SW 1271 (cell line): ENCODE measurements at regions not wholly inside any gene's neighbourhood (a gene's known extent, or its start where the extent isn't known, plus 50 kb on each side); places are given as distances from the start of the nearest gene placed in this dataset.
"Not testable (repeated sequence)": the region's sequence is repeated elsewhere in the genome, so short reads cannot be mapped to it uniquely, and the experiment has no call there.

Experiments used
- DNase-seq, 2 experiments: peaks; one replicate each; lab custom pipeline; 2025; lab: John Stamatoyannopoulos, UW

DNA sequence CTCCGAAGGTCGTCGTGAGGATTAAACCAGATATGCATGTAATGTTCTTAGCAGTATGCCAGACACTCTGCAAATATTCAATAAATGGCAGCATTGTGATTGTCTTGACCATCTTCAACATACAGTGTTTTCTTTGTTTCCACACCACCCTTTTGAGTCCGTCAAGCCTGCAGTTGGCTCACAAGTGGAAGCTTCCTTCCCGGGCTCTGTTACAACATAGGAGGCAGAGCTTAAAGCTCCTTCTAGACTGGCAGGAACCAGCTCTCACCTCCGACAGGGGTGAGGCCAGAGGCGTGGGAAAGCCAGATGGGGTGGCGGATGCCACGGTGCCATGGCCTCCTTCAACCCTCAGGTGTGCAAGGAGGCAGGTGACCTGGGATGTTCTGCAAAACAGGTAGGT lies 138.3 kb downstream of the FOXL1 start:
- no peak for DNase-seq

DNA sequence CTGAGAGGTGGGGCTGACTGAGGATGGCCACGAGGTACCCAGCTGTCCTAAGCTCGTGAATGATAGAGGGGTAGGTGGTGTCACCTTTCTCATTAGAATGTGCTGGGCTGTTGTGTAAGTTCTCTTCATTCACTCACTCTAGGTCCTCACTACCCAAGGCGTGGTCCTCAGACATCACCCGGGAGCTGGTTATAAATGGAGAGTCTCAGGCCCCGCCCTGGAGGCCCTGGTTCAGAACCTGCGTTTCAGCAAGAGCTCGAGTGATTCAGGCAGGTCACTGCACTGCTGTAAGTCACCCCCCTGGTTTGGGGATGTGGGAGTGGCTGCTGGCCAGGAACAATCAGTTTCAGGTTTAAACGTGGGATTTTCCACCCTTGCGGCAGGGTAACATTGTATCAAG lies 139.8 kb downstream of the FOXL1 start:
- no peak for DNase-seq

DNA sequence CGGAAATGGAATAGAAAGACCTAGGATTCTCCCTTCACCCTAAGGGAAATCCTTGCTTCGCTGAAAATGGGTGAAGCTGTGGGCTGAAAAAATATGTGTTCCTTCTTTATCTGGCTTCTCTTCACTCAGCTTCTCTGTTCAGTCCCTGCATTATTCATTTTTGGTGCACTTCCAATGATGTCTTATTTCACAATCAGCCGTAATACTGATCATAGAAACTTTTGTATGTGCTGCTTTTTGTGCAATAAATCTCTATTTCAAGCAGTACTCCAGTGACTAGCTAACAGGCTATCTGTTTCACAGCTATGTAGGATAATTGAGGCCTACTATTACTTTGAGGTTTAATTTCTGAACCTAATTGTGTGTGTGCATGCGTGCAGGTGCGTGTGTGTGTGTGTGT lies 144.6 kb downstream of the FOXL1 start:
- no peak for DNase-seq

DNA sequence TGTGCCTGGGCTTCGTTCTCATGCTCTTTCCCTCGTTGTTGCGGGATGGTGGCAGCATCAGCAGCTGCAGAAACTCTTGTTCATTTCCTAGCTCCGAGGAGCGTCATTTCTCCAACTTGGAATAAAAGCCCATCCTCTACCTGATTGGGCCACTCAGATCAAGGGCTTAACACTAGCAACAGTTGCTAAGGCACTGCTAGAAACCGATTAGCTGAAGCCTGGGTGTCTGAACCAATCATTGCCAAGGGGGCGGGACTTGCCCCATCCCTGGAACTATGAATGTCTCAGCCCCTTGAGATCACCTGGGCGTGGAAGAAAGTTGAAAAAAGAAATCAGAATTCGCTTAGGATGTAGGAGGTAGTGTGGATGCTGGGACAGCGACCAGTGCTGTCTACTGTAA lies 145.3 kb downstream of the FOXL1 start:
- no peak for DNase-seq

DNA sequence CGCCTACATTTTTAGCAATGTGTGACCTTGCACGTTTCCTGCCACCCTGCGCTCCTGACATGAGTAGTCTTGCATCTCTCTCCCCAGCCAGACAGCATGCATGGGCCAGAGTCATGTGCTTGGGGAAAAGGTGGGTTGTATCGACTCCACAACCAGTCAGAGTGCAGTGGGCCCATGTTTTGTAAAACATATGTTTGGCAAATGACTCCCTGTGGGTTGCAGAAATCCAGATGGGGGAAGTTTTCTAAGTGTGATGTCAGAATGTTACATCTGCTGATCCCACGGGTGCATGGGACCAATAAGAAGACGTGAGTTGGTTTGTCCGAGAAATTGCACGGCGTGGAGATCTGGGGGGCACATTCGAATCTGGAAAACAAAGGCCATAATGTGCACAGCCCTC lies 147.1 kb downstream of the FOXL1 start:
- DNase-seq: no peak

DNA sequence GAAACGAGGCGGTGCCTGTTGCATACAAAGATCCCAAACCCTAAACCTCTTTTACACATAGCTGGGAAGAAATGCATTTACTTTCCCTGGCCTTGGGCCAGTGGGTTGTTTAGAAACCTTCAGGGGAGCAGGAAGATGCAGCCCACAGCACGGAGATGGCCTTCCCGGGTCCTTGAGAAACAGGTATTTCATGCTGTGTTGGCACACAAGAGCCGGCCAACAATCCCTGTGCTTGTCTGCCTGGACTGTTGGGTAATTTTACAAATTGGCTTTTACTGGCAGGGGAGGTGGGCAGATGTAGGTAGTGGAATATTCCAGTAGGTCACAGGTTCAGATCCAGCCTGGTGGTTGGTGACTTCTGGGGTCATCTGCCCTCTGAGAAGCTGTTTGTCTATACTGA lies 148.0 kb downstream of the FOXL1 start:
- DNase-seq: no peak

DNA sequence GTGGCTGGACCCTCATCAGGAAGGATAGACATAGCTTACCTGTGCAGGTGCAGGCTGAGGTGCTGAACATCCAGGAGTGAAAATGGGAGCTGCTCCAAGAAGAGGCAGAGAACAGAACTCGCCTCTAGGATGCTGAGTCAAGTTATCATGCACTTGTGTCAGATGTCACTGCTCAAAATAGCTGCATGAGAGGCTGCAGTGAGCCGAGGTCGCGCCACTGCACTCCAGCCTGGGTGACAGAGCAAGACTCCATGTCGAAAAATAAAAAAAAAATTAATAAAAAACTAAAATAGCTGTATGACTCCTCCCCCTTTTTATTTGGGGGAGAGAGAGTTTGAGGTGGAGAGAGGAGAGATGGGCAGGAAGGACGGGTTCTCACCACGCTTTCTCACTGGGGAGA lies 148.8 kb downstream of the FOXL1 start:
- DNase-seq: no peak

DNA sequence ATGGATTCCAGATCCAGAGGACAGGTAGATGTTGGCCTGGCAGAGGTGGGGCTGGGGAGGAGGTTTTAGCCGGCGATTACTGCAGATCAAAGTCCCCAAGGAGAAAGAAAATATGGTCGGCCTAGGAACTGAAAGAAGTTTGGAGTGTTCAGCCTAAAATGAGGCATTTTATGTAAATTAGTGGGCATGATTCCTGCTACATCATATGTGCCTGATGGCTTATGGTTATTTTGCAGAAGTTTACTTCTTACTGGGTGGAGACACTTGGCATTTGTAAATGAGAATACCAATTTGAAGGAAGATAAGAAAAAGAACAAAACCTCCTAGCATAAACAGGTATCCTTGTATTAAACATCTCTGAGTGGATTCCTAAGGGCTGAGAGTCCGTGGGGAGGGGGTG lies 149.3 kb downstream of the FOXL1 start:
- DNase-seq: no peak

DNA sequence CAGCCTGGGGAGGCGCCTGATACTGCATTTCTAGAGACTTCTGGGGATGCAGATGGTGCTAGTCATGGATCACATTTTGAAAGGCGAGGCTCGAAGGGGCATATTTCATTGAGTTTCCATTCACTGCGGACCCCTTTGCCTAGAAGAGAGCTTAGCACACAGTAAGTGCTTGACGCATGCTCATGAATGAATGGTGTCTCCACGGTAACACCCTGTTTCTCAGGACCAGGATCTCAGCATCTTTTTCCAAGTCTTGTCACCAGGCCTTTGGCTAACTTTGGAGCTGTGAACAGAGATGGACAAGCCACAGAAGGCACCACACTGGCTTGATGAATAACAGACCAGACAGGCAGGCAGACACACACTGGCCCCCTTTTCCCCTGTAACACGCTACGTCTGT lies 151.3 kb downstream of the FOXL1 start:
- DNase-seq: no peak

DNA sequence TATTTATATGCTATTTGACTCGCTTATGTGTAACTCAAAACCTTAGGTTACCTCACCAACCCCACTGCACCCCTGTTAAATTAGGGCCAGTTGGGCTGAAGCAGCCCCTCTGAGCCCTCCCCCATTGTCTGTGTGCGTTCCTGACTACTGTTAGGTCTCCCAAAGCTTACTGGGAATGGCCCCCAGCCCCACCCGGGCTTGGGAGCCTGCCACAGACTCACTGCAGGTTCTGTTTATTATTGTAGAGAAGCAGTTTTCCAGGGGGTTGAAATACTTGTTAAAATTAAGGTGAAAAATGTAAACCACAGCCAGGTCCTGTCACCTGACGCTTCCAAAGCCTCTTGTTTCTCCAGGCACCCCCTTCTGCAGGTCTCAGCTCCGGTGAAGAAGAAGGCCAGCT lies 151.7 kb downstream of the FOXL1 start:
- DNase-seq: no peak

DNA sequence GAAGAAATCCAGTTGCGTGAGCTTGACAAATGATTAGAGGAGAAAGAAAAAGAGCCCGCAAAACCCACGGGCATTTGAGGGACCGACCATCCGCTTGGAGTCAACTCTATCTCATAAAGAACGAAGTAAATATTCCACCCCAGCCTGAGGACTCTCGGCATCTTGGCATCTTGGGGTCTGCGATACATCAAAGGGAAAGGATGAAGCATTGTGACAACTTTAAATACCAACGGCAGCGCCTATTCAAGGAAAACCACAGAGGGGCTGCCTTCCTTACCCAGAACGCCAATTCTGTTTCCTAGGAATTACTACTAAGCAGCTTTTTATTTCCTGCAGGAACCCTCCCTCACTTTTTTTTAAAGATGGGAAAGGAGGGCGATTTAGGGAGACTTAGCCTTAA lies 152.2 kb downstream of the FOXL1 start:
- DNase-seq: no peak

DNA sequence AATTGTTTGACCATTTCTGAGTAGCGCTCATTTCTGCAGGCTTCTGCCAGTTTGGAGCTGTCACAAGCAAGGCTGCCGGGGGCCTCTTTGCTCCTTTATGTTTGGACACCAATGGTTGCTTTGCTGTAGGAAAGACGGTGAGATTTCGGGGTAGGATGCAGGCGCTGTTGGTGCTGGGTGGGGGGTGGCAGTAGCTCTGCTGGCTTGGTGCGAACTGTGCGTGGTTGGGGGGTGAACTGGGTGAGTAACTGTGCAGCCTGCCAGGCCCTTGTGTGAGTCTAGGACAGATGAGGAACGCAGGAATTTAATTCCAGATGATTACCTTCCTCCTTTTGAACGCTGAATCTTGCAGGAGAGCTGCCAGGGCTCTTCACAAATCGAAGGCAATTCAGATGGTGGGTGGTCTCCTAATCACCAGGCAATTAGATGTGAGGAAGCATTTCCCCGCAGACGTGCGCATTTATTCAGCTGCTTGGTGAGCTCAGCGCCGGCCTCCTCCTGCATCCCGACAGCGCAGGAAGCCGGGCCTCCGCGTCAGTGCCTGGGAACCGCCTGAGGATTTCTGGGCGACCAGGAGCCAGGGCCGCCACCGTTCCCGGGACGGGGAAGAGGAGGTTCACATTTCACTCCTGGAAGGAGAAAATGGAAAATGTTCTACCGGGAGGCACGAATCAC lies 154.4 kb downstream of the FOXL1 start:
- no peak for DNase-seq

DNA sequence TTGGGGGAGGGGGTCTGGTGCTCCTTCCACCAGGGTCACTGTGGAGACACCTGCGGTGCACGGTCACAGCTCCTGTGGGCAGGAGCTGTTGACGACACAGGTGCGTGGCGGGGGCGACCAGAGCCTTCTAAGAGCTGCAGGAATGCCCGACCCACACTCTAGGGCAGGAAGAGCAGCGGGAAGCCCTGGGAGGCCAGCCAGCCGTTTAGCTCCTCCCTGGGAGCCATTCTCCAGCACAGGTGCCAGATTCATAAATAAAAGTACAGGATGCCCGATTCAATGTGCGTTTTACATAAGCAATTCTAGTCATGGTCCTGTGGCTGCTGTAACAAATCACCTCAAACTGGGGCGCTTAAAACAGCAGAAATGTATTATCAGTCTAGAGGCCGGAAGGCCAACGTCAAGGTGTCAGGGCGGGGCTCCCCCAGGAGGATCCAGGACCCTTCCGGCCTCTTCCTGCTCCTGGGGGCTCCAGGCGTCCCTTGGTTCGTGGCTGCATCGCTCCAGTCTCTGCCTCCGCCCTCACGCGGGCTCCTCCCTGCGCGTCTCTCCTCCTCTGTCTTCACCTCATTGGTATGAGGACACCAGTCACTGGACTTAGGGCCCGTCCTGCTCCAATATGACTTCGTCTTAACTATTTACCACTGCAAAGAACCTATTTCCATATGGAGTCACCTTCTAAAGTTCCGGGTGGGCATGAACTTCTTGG lies 155.4 kb downstream of the FOXL1 start:
- no peak for DNase-seq

DNA sequence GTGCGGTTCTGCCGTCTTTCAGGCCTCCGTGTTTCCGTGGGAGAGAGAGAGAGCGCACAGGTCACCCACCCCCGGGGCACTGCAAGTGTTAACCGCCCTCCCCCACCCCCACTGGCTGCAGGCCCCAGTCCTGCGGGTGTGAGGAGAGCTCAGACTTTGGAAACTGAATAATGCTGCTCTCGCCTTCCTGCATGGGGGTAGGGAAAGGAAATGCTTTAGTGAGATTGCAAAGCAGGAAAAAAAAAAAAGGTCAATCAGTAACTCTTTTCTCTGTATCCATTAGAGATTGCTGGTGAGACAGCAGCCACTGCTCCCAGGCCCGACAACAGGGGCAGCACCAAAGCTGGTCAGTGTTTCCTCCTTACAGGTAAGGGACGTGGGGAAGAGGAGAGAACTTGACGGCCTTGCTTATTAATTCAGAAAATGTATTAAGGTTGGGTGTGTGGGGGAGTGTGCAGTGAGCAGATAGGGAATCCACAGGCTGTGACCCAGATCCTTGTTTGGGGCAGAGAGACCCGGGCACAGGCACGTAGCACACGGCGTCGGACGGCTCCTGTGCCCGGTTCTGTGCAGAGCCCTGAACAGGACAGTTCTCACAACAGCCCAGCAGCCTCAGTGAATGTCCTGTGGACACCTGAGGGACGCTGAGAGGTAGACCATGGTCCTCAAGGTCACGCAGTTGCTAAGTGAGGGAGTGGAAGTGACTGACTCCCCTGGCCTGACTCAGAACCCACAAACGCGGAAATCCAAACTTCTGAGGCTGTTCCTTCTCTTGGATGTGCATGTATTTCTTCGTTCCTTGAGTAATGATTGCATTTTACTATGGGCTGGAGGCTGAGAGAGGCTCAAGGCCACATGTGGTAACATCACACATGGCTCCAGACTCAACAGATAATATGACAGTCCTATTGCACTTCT lies 156.5 kb downstream of the FOXL1 start:
- DNase-seq: no peak

DNA sequence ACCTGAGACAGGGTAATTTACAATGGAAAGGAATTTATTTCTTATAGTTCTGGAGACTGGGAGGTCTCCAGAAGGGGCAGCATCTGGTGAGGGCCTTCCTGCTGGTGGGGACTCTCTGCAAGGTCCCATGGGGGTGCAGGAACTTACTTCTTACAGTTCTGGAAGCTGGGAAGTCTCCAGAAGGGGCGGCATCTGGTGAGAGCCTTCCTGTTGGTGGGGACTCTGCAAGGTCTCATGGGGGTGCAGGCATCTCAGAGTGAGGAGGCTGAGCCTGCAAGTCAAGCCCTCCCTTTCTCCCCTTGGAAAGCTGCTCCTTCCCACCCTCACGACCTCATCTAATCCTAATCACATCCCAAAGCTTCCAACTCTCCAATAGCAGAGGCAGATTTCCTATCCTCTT lies 157.4 kb downstream of the FOXL1 start:
- DNase-seq: no peak

DNA sequence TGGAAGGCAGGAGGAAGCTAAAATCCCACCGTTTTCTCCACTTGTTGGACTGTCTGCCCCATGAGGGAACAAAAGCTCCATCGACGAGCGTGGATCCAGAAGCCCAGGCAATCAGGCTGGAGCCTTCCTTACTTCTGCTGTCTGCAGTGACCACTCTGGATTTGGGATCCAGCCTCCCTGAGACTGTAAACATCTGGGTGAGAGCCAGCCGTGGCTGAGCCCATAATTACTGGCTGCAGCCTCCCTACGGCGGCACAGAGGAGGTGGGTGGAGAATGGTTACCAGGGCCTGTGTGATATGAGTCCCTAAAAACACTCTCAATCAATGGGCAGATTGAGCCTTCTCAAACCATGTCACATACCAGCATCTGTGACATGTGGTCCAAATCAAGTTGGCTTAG lies 158.2 kb downstream of the FOXL1 start:
- DNase-seq: no peak

DNA sequence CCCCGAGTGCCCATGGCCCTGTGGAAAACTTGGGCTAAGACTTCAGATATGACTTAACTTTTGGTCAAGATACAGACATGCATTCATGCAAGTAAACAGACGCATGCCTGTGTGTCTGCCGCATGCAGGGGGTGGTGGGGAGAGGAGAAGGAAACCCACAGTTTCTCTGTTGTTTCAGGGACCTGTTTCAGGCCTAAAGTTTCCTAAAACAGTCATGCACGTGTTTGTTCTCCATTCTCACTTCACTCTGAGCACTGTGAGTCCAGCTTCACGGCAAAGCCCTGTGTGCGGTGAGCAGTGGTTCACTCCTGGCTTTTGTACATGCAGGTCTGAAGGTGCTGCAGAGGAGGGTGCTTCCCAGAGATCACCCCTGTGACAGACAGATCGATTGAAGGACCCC lies 158.7 kb downstream of the FOXL1 start:
- no peak for DNase-seq

DNA sequence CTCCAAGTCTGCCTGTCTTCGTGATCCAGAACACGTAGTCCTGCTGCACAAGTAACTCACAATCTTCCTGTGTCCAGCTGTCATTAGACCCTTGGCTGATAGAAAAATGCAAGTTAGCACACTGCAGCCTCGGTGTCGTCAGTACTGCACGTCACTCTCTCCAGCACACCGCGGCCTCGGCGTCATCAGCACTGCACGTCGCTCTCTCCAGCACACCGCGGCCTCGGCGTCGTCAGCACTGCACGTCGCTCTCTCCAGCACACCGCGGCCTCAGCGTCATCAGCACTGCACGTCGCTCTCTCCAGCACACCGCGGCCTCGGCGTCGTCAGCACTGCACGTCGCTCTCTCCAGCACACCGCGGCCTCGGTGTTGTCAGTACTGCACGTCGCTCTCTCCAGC lies 160.0 kb downstream of the FOXL1 start:
- DNase-seq: not testable (repeated sequence)

DNA sequence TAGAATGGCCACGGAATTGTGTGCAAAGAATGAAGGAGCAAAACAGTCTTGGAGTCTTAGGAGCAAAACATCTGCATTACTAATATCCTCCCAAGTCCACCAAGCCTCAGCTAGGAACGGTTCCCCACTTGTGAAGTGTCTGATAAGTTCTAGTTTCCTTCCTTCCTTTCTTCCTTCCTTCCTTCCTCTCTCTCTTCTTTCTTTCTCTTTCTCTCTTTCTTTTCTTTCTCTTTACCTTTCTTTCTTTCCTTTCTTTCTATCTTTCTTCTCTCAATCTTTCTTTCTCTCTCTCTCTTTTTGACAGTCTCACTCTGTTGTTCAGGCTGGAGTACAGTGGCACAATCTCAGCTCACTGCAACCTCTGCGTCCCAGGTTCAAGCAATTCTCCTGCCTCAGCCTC lies 160.8 kb downstream of the FOXL1 start:
- DNase-seq: no peak

DNA sequence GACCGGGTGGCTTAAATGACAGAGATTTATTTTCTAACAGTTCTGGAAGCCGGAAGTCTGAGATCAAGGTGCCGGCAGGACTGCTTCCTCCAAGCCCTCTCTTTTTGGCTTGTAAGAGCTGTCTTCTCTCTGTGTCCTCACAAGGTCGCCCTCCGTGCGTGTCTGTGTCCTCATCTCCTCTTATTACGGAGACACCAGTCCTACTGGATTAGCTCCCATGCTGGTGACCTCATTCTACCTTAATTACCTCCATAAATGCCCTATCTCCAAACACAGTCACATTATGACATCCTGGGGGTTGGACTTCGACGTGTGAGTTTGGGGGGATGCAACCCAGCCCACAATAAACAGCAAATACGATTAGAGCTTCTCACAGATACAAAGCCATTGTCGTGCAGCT lies 161.5 kb downstream of the FOXL1 start:
- DNase-seq: no peak

DNA sequence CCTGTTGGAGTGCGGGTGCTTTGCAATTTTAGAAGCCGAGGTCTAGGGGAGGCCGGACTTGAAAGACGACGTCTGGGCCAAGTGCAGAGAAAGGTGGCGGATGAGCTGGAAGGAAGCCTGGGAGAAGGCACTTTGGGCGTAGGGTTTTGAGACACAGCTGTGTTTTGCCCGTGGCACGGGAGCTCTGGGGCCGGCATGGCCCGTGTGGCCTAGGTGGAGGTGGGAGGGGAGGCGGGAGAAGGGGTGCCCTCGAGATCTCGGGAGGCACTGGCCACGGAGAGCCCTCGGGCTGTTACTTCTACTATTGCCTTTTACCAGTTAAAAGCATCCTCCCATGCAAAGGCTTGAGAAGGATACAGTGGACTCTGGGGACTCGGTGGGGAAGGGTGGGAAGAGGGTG lies 161.9 kb downstream of the FOXL1 start:
- DNase-seq: no peak

DNA sequence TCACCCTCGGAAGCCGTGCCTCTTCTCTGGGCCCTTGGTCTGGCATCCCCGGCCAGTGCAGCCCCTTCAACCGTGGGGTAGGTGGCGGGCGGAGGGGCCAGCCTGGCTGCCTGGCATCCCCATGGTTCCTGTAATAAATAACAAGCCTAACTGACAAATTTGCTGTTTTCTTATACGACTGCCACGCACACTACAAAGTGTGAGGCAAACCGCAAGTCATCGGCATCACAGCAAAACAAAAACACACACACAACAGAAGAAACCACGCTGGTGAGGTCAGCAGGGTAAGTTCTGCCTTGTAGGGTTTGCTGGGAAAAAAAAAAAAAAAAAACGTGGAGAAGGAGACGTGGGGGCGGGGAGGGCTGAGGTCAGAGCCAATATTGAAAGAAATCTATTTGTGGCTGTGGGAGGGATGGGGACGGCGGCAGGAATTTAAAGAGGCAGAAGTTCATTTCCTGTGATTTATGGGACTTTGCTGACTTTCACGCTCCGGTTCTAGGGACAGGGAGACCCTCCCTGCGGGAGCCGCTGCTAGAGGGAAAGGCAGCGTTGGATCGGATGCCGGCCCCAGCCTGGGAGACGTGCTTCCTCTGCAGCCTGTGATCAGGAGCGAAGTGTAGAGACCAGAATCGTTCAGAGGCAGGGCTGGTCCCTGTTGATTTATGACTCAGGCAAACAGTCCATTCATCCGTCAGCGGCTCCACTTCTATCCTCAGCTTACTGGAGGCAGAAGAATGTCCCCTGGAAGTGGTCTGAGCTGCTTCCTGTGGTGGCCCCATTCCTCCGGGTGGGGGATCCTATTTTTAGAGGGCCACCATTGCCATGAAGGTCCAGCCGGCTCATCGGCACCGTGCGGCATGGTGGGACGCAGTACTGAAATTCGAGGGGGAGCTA lies 162.8 kb downstream of the FOXL1 start:
- DNase-seq: no peak
